ENCODE measurements at regions not wholly inside any gene's neighbourhood (a gene's known extent, or its start where the extent isn't known, plus 50 kb on each side); places are given as distances from the start of the nearest gene placed in this dataset.

GRCh38 chr1:58283388-58284224 is 262.9 kb downstream of the OMA1 start (continued):
- no peak for TF ChIP-seq PBX3 (IDR thresholded peaks at IDR 0.05; ENCODE audit: insufficient replicate concordance, low read depth, low read length)
- no peak for TF ChIP-seq RFX5 (IDR thresholded peaks at IDR 0.05; ENCODE audit: low read depth, low read length)

GRCh38 chr1:58282623-58283387 is 263.7 kb downstream of the OMA1 start:
- intact Hi-C loops (cut with micrococcal nuclease; ENCODE audit: unreplicated experiment) (no loop called here), in situ Hi-C loops (cut with MboI) (no loop called here)
- H4K20me1 ChIP-seq (ENCODE audit: control insufficient read depth, insufficient read depth), result no peaks in the 10 kb centered on the region
- no peak overlapping the region for H3K9ac ChIP-seq (ENCODE audit: control insufficient read depth, insufficient read depth, low read length)
- H3K27me3 ChIP-seq (replicated peaks in 1 of 2; ENCODE audit: control insufficient read depth in 2 of 2, insufficient read depth in 2 of 2, low read length in 1 of 2), result no peaks in the 10 kb centered on the region
- SMC1A ChIA-PET (ENCODE audit: uncharacterized antibody, unreplicated experiment), result no interaction called here
- no peaks in the 10 kb centered on the region for H3K9me3 ChIP-seq (replicated peaks; ENCODE audit: control insufficient read depth, insufficient read depth, low read length)
- H3K4me3 ChIP-seq, result no peak overlapping the region
- RAD21 ChIA-PET (ENCODE audit: unreplicated experiment), result no interaction called here
- DNase-seq (ENCODE audit: low read depth, low spot score), result no peak
- no peak overlapping the region for H2AFZ ChIP-seq (ENCODE audit: control insufficient read depth, low read depth, low read length)
- CTCF ChIA-PET, result interaction anchor here (0.6 kb wide), 1 partner anchor 25 kb away, joined by 3 read pairs; no protein-coding TSS in a partner anchor
- TF ChIP-seq YY1 (IDR thresholded peaks at IDR 0.05; ENCODE audit: low read depth, low read length), result no peak
- no peak for TF ChIP-seq IKZF1 (conservative IDR thresholded peaks at IDR 0.05)
- TF ChIP-seq RBBP5 (conservative IDR thresholded peaks at IDR 0.05), result no peak
- TF ChIP-seq YBX1 (IDR thresholded peaks at IDR 0.05), result no peak
- TF ChIP-seq STAT3 (IDR thresholded peaks at IDR 0.05; ENCODE audit: low read depth, low read length), result no peak
- no peak for TF ChIP-seq MXI1 (IDR thresholded peaks at IDR 0.05; ENCODE audit: low read depth, low read length)
- TF ChIP-seq RAD51 (IDR thresholded peaks at IDR 0.05), result no peak
- TF ChIP-seq CBX5 (IDR thresholded peaks at IDR 0.05; ENCODE audit: low read depth), result no peak
- no peak for TF ChIP-seq NFIC (IDR thresholded peaks at IDR 0.05; ENCODE audit: low read depth, low read length)
- no peak for TF ChIP-seq IRF4 (IDR thresholded peaks at IDR 0.05; ENCODE audit: low read depth, low read length)
- no peak for TF ChIP-seq CEBPB (IDR thresholded peaks at IDR 0.05; ENCODE audit: borderline replicate concordance in 1 of 2, low read depth in 2 of 2, low read length in 2 of 2)
- no peak for TF ChIP-seq SKIL (IDR thresholded peaks at IDR 0.05; ENCODE audit: low read depth, poor library complexity, severe bottlenecking)
- no peak for TF ChIP-seq POU2F2 (IDR thresholded peaks at IDR 0.05; ENCODE audit: borderline replicate concordance, low read depth, low read length)
- TF ChIP-seq FOS (IDR thresholded peaks at IDR 0.05; ENCODE audit: borderline replicate concordance, extremely low read depth, insufficient read length), result no peak
- no peak for TF ChIP-seq SPI1 (IDR thresholded peaks at IDR 0.05; ENCODE audit: borderline replicate concordance, insufficient read depth, low read depth, low read length)
- H3K27ac ChIP-seq (ENCODE audit: control insufficient read depth, insufficient read depth), result no peak overlapping the region
- no peak for ATAC-seq
- H3K36me3 ChIP-seq (ENCODE audit: control insufficient read depth in 2 of 2, insufficient read depth in 2 of 2, low read length in 1 of 2), result no peaks in the 10 kb centered on the region
- H3K4me1 ChIP-seq (ENCODE audit: control insufficient read depth, insufficient read depth, low read length), result no peaks in the 10 kb centered on the region
- POLR2A ChIA-PET, result no interaction called here
- no peak for FAIRE-seq
- no peak overlapping the region for H3K4me2 ChIP-seq (ENCODE audit: control insufficient read depth, insufficient read depth)
- 68% methylated on average over 7 of the region's 7 CpGs for WGBS (ENCODE audit: insufficient coverage, insufficient replicate concordance, low lambda C conversion rate, missing lambda C conversion rate)
- no peaks in the 10 kb centered on the region for H3K79me2 ChIP-seq (ENCODE audit: control insufficient read depth, insufficient read depth, low read length)
- no TSS peak for BruUV-seq (replicated peaks)

Measured in GM12878 (cell line).